PC-9 (cell line): ENCODE measurements at regions not wholly inside any gene's neighbourhood (a gene's known extent, or its start where the extent isn't known, plus 50 kb on each side); places are given as distances from the start of the nearest gene placed in this dataset.

Experiments
- EZH2 ChIP-seq: fragments of 200-600 bp; sonication (generic); IDR thresholded peaks from 2 replicates; pipeline ENCODE4 v1.8.0; 2017; ENCODE audit warnings: antibody characterized with exemption, low read depth
- TF ChIP-seq, protein P1 (sequence below): fragments of 200-600 bp; sonication (generic); conservative IDR thresholded peaks from 2 replicates; pipeline ENCODE4 v1.6.1; 2017; ENCODE audit warnings: mixed run types, antibody characterized with exemption, mild to moderate bottlenecking, moderate library complexity

- TF ChIP-seq, protein P1, sequence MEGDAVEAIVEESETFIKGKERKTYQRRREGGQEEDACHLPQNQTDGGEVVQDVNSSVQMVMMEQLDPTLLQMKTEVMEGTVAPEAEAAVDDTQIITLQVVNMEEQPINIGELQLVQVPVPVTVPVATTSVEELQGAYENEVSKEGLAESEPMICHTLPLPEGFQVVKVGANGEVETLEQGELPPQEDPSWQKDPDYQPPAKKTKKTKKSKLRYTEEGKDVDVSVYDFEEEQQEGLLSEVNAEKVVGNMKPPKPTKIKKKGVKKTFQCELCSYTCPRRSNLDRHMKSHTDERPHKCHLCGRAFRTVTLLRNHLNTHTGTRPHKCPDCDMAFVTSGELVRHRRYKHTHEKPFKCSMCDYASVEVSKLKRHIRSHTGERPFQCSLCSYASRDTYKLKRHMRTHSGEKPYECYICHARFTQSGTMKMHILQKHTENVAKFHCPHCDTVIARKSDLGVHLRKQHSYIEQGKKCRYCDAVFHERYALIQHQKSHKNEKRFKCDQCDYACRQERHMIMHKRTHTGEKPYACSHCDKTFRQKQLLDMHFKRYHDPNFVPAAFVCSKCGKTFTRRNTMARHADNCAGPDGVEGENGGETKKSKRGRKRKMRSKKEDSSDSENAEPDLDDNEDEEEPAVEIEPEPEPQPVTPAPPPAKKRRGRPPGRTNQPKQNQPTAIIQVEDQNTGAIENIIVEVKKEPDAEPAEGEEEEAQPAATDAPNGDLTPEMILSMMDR, result no peak
- TF ChIP-seq EZH2, result no peak
These were observed 2266.1 kb downstream of the PCDH7 start for GRCh38 chr4:32986236-32986635.
